PC-9 (cell line): ENCODE measurements at regions not wholly inside any gene's neighbourhood (a gene's known extent, or its start where the extent isn't known, plus 50 kb on each side); places are given as distances from the start of the nearest gene placed in this dataset.

Source experiments
- BruUV-seq: library from RNA; stranded (reverse); fragments of 400-500 nt; replicated peaks from 2 replicates; lab custom pipeline; 2021; lab: Mats Ljungman, UMichigan
- CTCF ChIA-PET: fragments of 300-600 bp; sonication (Branson Sonifier 250); formaldehyde crosslinking; loops from one replicate; lab custom pipeline; 2022; ENCODE audit warnings: antibody characterized with exemption; lab: Charles Lee
- POLR2A ChIA-PET: fragments of 300-600 bp; sonication (Branson Sonifier 250); formaldehyde crosslinking; loops from one replicate; lab custom pipeline; 2022; ENCODE audit warnings: antibody characterized with exemption; ENCODE audit not compliant: unreplicated experiment; lab: Charles Lee
- DNase-seq, 2 experiments: peaks; one replicate each; pipeline versions ENCODE4 v3.0.0 to v3.0.0-alpha.2; 2015 to 2022; ENCODE audit warnings: mixed read lengths in 1 of 2
- H2AFZ ChIP-seq: fragments of 200-600 bp; sonication (generic); 2 replicates; pipeline ENCODE4 v1.8.1; 2017; ENCODE audit warnings: antibody characterized with exemption
- H3F3A ChIP-seq: fragments of 200-600 bp; sonication (generic); 2 replicates; pipeline ENCODE4 v1.8.1; 2017; ENCODE audit warnings: antibody characterized with exemption, mild to moderate bottlenecking, low read depth; ENCODE audit not compliant: insufficient read depth
- H3K27ac ChIP-seq: fragments of 200-600 bp; sonication (generic); 2 replicates; pipeline ENCODE4 v1.6.1; 2016; ENCODE audit warnings: mixed run types
- H3K27me3 ChIP-seq: fragments of 200-600 bp; sonication (generic); 2 replicates; pipeline ENCODE4 v1.6.1; 2016; ENCODE audit warnings: low read depth, mixed run types; ENCODE audit not compliant: insufficient read depth
- H3K36me3 ChIP-seq: fragments of 200-600 bp; sonication (generic); 2 replicates; pipeline ENCODE4 v1.6.1; 2016; ENCODE audit warnings: low read depth, mixed run types
- H3K4me1 ChIP-seq: fragments of 200-600 bp; sonication (generic); replicated peaks from 2 replicates; pipeline ENCODE4 v1.6.1; 2016; ENCODE audit warnings: mixed run types; ENCODE audit not compliant: insufficient read depth
- H3K4me2 ChIP-seq: fragments of 200-600 bp; sonication (generic); 2 replicates; pipeline ENCODE4 v1.6.1; 2017; ENCODE audit warnings: mixed run types
- H3K4me3 ChIP-seq: fragments of 200-600 bp; sonication (generic); 2 replicates; pipeline ENCODE4 v1.6.1; 2016; ENCODE audit warnings: mixed run types
- H3K79me2 ChIP-seq: fragments of 200-600 bp; sonication (generic); 2 replicates; pipeline ENCODE4 v1.6.1; 2017; ENCODE audit warnings: low read depth, mixed run types
- H3K9me2 ChIP-seq: fragments of 200-600 bp; sonication (generic); 2 replicates; pipeline ENCODE4 v1.8.1; 2017; ENCODE audit warnings: mild to moderate bottlenecking; ENCODE audit not compliant: insufficient read depth
- H3K9me3 ChIP-seq: fragments of 200-600 bp; sonication (generic); 2 replicates; pipeline ENCODE4 v1.8.1; 2016; ENCODE audit warnings: low read depth; ENCODE audit not compliant: insufficient read depth
- H4K20me1 ChIP-seq: fragments of 200-600 bp; sonication (generic); 2 replicates; pipeline ENCODE4 v1.8.1; 2017; ENCODE audit not compliant: insufficient read depth
- CTCF ChIP-seq: fragments of 200-600 bp; sonication (generic); conservative IDR thresholded peaks from 2 replicates; pipeline ENCODE4 v1.6.1; 2017; ENCODE audit warnings: mixed run types, antibody characterized with exemption, mild to moderate bottlenecking, moderate library complexity
- EZH2 ChIP-seq: fragments of 200-600 bp; sonication (generic); IDR thresholded peaks from 2 replicates; pipeline ENCODE4 v1.8.0; 2017; ENCODE audit warnings: antibody characterized with exemption, low read depth
- intact Hi-C: fragments of 100-400 bp; cut with micrococcal nuclease; formaldehyde crosslinking; loops from one replicate; pipeline ENCODE4 v1.10.0; 2022; ENCODE audit not compliant: unreplicated experiment

GRCh38 chr10:64397125-64397524 is 875.9 kb downstream of the REEP3 start:
- intact Hi-C loops: no loop called here

GRCh38 chr10:64408391-64409183 is 887.4 kb downstream of the REEP3 start:
- Histone ChIP-seq H3K36me3 (no peaks in the 10 kb centered on the region), H3K4me1 (no peaks in the 10 kb centered on the region), H3K79me2 (no peaks in the 10 kb centered on the region), H3K9me2 (no peaks in the 10 kb centered on the region), H2AFZ (no peak overlapping the region), H3F3A (no peaks in the 10 kb centered on the region), H3K9me3 (no peaks in the 10 kb centered on the region), H3K27me3 (no peaks in the 10 kb centered on the region), H3K4me2 (no peak overlapping the region), H4K20me1 (no peaks in the 10 kb centered on the region), H3K27ac (no peak overlapping the region), H3K4me3 (no peak overlapping the region)
- no peak for DNase-seq
- TF ChIP-seq EZH2: no peak
- TF ChIP-seq CTCF: no peak
- intact Hi-C loops: no loop called here
- BruUV-seq: no TSS peak
- POLR2A ChIA-PET: no interaction called here
- CTCF ChIA-PET: no interaction called here

More at GRCh38 chr10:64397125-64397524, 875.9 kb downstream of the REEP3 start:
- no peaks in the 10 kb centered on the region for H3F3A ChIP-seq
- no peak overlapping the region for H3K4me3 ChIP-seq
- no peak overlapping the region for H3K4me2 ChIP-seq
- no TSS peak for BruUV-seq
- H3K36me3 ChIP-seq: no peaks in the 10 kb centered on the region
- no peaks in the 10 kb centered on the region for H4K20me1 ChIP-seq
- no peaks in the 10 kb centered on the region for H3K9me2 ChIP-seq
- H2AFZ ChIP-seq: no peak overlapping the region
- no peaks in the 10 kb centered on the region for H3K79me2 ChIP-seq
- POLR2A ChIA-PET: no interaction called here
- TF ChIP-seq EZH2 (no peak), CTCF (no peak)
- DNase-seq: no peak
- CTCF ChIA-PET: no interaction called here
- no peaks in the 10 kb centered on the region for H3K9me3 ChIP-seq
- no peaks in the 10 kb centered on the region for H3K4me1 ChIP-seq
- no peak overlapping the region for H3K27ac ChIP-seq
- H3K27me3 ChIP-seq: no peaks in the 10 kb centered on the region

- H3K4me1 ChIP-seq: no peaks in the 10 kb centered on the region
- POLR2A ChIA-PET: no interaction called here
- no peaks in the 10 kb centered on the region for H3F3A ChIP-seq
- H3K36me3 ChIP-seq: no peaks in the 10 kb centered on the region
- H3K27me3 ChIP-seq: no peaks in the 10 kb centered on the region
- H4K20me1 ChIP-seq: no peaks in the 10 kb centered on the region
- H2AFZ ChIP-seq: no peak overlapping the region
- no TSS peak for BruUV-seq
- CTCF ChIA-PET: no interaction called here
- H3K9me2 ChIP-seq: no peaks in the 10 kb centered on the region
- H3K4me2 ChIP-seq: no peak overlapping the region
- H3K9me3 ChIP-seq: no peaks in the 10 kb centered on the region
- no peaks in the 10 kb centered on the region for H3K79me2 ChIP-seq
- intact Hi-C loops: no loop called here
- no peak for DNase-seq
- TF ChIP-seq EZH2 (no peak), CTCF (no peak)
- no peak overlapping the region for H3K27ac ChIP-seq
- H3K4me3 ChIP-seq: no peak overlapping the region
Observed at GRCh38 chr10:64409349-64409748, 888.1 kb downstream of the REEP3 start.
